ENCODE measurements at regions not wholly inside any gene's neighbourhood (a gene's known extent, or its start where the extent isn't known, plus 50 kb on each side); places are given as distances from the start of the nearest gene placed in this dataset.

- no peak for TF ChIP-seq CTCF (conservative IDR thresholded peaks at IDR 0.05)
- no peak for TF ChIP-seq ZFX (IDR thresholded peaks at IDR 0.05)
Observed at GRCh38 chr13:79808475-79808874, 327.5 kb downstream of the NDFIP2 start.
